Keratinocyte (primary cell): ENCODE measurements at regions not wholly inside any gene's neighbourhood (a gene's known extent, or its start where the extent isn't known, plus 50 kb on each side); places are given as distances from the start of the nearest gene placed in this dataset.

Experiments
- DNase-seq: peaks from one replicate; pipeline ENCODE4 v3.0.0-alpha.2; 2011; ENCODE audit warnings: low read depth, missing footprints, low spot score
- FAIRE-seq: peaks from 2 replicates; lab custom pipeline; 2011; peaks lifted over from hg19 to GRCh38; lab: Jason Lieb, UNC
- H2AFZ ChIP-seq: 2 replicates; pipeline ENCODE4 v1.6.0; 2012; ENCODE audit warnings: low read length, control low read depth, inconsistent platforms; ENCODE audit not compliant: control insufficient read depth
- H3K27ac ChIP-seq: 2 replicates; pipeline ENCODE4 v1.5.1; 2011; ENCODE audit warnings: low read length; ENCODE audit not compliant: control insufficient read depth, insufficient read depth
- H3K27me3 ChIP-seq: 3 replicates; pipeline ENCODE4 v1.6.0; 2011; ENCODE audit warnings: low read length; ENCODE audit not compliant: control insufficient read depth, insufficient read depth; ENCODE audit errors: extremely low read depth
- H3K36me3 ChIP-seq, 2 experiments: 2 replicates in 1 of 2; 3 replicates in 1 of 2; pipeline ENCODE4 v1.5.1; 2011; ENCODE audit warnings: low read length in 2 of 2, mild to moderate bottlenecking in 1 of 2; ENCODE audit not compliant: control insufficient read depth in 2 of 2, insufficient read depth in 2 of 2; ENCODE audit errors: extremely low read depth in 1 of 2
- H3K4me1 ChIP-seq: 3 replicates; pipeline ENCODE4 v1.5.1; 2011; ENCODE audit warnings: low read length; ENCODE audit not compliant: control insufficient read depth, insufficient read depth; ENCODE audit errors: extremely low read depth
- H3K4me2 ChIP-seq: 3 replicates; pipeline ENCODE4 v1.6.0; 2011; ENCODE audit warnings: low read depth, low read length; ENCODE audit not compliant: control insufficient read depth, insufficient read depth; ENCODE audit errors: extremely low read depth
- H3K4me3 ChIP-seq, 3 experiments: fragments of 200-600 bp in 1 of 3; sonication (generic) in 1 of 3; 2 replicates in 2 of 3; 3 replicates in 1 of 3; pipeline ENCODE4 v1.5.1; 2011 to 2016; ENCODE audit warnings: low read length in 3 of 3, mild to moderate bottlenecking in 3 of 3, control low read depth in 2 of 3, inconsistent platforms in 1 of 3, low read depth in 1 of 3, mixed read lengths in 1 of 3, mixed run types in 1 of 3, moderate library complexity in 1 of 3; ENCODE audit not compliant: control insufficient read depth in 2 of 3, insufficient read depth in 2 of 3; ENCODE audit errors: extremely low read depth in 1 of 3
- H3K79me2 ChIP-seq: 2 replicates; pipeline ENCODE4 v1.6.0; 2012; ENCODE audit warnings: low read length; ENCODE audit not compliant: control insufficient read depth, insufficient read depth
- H3K9ac ChIP-seq: 3 replicates; pipeline ENCODE4 v1.6.0; 2011; ENCODE audit warnings: low read length; ENCODE audit not compliant: control insufficient read depth, insufficient read depth; ENCODE audit errors: extremely low read depth
- H3K9me1 ChIP-seq: 3 replicates; pipeline ENCODE4 v1.6.0; 2011; ENCODE audit warnings: low read length; ENCODE audit not compliant: control insufficient read depth, insufficient read depth; ENCODE audit errors: extremely low read depth
- H3K9me3 ChIP-seq: 2 replicates; pipeline ENCODE4 v1.5.1; 2012; ENCODE audit warnings: low read depth, low read length; ENCODE audit not compliant: control insufficient read depth
- H4K20me1 ChIP-seq: 3 replicates; pipeline ENCODE4 v1.6.0; 2011; ENCODE audit warnings: low read length; ENCODE audit not compliant: control insufficient read depth, insufficient read depth; ENCODE audit errors: extremely low read depth
- EZH2 ChIP-seq: IDR thresholded peaks from one replicate; pipeline ENCODE4 v1.6.1; 2012; ENCODE audit warnings: inconsistent platforms, mild to moderate bottlenecking, low read length, moderate library complexity
- dilution Hi-C: fragments of 300-500 bp; cut with MboI; formaldehyde crosslinking; loops from one replicate; pipeline ENCODE4 v1.7.0; 2020; ENCODE audit warnings: low sequenced_read_pairs; ENCODE audit not compliant: extremely low pct_ligation_motif_present
- TF ChIP-seq, protein P1 (sequence below), 3 experiments: IDR thresholded peaks in 1 of 3; conservative IDR thresholded peaks in 1 of 3; optimal IDR thresholded peaks in 1 of 3; 2 replicates in 2 of 3; 3 replicates in 1 of 3; pipeline versions ENCODE3 to v1.5.1; 2011; ENCODE audit warnings: low read length in 3 of 3, mild to moderate bottlenecking in 3 of 3, moderate library complexity in 2 of 3, control low read depth in 1 of 3, inconsistent platforms in 1 of 3; ENCODE audit not compliant: insufficient read depth in 2 of 3; ENCODE audit errors: extremely low read depth in 1 of 3

DNA sequence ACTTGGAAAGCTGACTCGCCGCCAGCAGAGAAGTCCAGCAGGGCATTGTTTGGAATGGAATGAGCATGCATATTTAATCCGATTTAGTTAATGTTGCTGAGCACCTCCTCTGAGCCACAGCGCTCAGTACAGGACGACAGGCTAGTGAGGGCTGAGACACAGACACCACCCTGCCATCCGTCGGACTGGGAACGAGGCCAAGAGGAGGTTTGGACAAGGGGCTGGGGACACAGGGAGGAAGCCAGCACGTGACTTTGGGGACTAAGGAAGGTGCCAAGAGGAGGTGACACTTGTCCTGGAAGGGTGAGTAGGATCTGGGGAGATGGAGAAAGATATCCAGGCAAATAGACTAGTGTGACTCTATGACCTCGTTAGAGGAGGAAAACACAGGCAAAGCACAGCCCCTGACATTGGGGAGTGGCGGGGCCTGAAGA lies 152.5 kb upstream of the ECI2 start:
- H3K4me2 ChIP-seq = no peak overlapping the region
- no peak overlapping the region for H3K4me3 ChIP-seq
- no peak overlapping the region for H2AFZ ChIP-seq
- dilution Hi-C loops = no loop called here
- H3K9me3 ChIP-seq = no peaks in the 10 kb centered on the region
- DNase-seq = no peak
- no peaks in the 10 kb centered on the region for H3K4me1 ChIP-seq
- no peak for FAIRE-seq
- H3K36me3 ChIP-seq = no peaks in the 10 kb centered on the region
- H3K27me3 ChIP-seq = no peaks in the 10 kb centered on the region
- no peak overlapping the region for H3K9ac ChIP-seq
- no peak overlapping the region for H3K27ac ChIP-seq
- H3K79me2 ChIP-seq = no peaks in the 10 kb centered on the region
- TF ChIP-seq, protein P1, sequence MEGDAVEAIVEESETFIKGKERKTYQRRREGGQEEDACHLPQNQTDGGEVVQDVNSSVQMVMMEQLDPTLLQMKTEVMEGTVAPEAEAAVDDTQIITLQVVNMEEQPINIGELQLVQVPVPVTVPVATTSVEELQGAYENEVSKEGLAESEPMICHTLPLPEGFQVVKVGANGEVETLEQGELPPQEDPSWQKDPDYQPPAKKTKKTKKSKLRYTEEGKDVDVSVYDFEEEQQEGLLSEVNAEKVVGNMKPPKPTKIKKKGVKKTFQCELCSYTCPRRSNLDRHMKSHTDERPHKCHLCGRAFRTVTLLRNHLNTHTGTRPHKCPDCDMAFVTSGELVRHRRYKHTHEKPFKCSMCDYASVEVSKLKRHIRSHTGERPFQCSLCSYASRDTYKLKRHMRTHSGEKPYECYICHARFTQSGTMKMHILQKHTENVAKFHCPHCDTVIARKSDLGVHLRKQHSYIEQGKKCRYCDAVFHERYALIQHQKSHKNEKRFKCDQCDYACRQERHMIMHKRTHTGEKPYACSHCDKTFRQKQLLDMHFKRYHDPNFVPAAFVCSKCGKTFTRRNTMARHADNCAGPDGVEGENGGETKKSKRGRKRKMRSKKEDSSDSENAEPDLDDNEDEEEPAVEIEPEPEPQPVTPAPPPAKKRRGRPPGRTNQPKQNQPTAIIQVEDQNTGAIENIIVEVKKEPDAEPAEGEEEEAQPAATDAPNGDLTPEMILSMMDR (optimal IDR thresholded peaks at IDR 0.05 in 1 of 3, IDR thresholded peaks at IDR 0.05 in 1 of 3, conservative IDR thresholded peaks at IDR 0.05 in 1 of 3; ENCODE audit: extremely low read depth in 1 of 3, insufficient read depth in 2 of 3, low read length in 3 of 3) = no peak
- no peak for TF ChIP-seq EZH2
- no peaks in the 10 kb centered on the region for H3K9me1 ChIP-seq
- no peaks in the 10 kb centered on the region for H4K20me1 ChIP-seq

DNA sequence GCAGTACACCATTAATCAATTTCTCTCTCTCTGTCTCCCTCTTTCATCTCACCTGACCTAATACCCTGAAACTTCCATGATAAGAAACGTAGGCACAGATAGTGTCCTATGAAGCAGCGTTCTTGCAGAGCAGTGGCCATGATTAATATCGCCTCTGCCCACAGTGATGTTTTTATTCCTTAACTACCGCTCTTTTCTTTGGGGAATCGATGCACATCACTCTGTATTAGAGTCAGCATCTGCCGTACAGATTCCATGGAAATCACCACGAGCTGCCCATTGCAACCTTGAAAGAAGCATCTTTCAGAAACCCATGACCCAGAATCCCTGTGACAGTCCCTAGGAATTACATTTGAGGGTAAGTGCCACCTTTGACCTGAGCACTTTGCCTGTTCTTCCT lies 152.0 kb upstream of the ECI2 start:
- Histone ChIP-seq H3K27me3 (no peaks in the 10 kb centered on the region), H3K4me1 (peaks cover 3% of the 10 kb centered on the region), H3K4me3 (no peak overlapping the region), H3K4me2 (no peak overlapping the region), H3K9me1 (no peaks in the 10 kb centered on the region), H2AFZ (no peak overlapping the region), H4K20me1 (no peaks in the 10 kb centered on the region), H3K9ac (no peak overlapping the region), H3K36me3 (no peaks in the 10 kb centered on the region), H3K9me3 (no peaks in the 10 kb centered on the region), H3K79me2 (no peaks in the 10 kb centered on the region), H3K27ac (no peak overlapping the region)
- dilution Hi-C loops = no loop called here
- TF ChIP-seq, protein P1 (optimal IDR thresholded peaks at IDR 0.05 in 1 of 3, IDR thresholded peaks at IDR 0.05 in 1 of 3, conservative IDR thresholded peaks at IDR 0.05 in 1 of 3; ENCODE audit: extremely low read depth in 1 of 3, insufficient read depth in 2 of 3, low read length in 3 of 3) = no peak
- DNase-seq = no peak
- FAIRE-seq = no peak
